GM13977 (cell line): ENCODE measurements at regions not wholly inside any gene's neighbourhood (a gene's known extent, or its start where the extent isn't known, plus 50 kb on each side); places are given as distances from the start of the nearest gene placed in this dataset.

Source experiments
- DNase-seq: peaks from one replicate; pipeline ENCODE4 v3.0.0; 2012; ENCODE audit warnings: low spot score
- in situ Hi-C: fragments of 300-500 bp; cut with MboI; formaldehyde crosslinking; loops from one replicate; pipeline ENCODE4 v1.12.0; 2022; ENCODE audit warnings: low sequenced_read_pairs, low pct_unique_long_range_greater_than_20kb, mixed read lengths, inconsistent platforms; ENCODE audit not compliant: unreplicated experiment
- TF ChIP-seq, protein P1 (sequence below): IDR thresholded peaks from 2 replicates; pipeline ENCODE4 v1.5.1; 2012; ENCODE audit warnings: mild to moderate bottlenecking, control low read depth; ENCODE audit not compliant: insufficient read depth; ENCODE audit errors: extremely low read depth, missing control alignments

DNA sequence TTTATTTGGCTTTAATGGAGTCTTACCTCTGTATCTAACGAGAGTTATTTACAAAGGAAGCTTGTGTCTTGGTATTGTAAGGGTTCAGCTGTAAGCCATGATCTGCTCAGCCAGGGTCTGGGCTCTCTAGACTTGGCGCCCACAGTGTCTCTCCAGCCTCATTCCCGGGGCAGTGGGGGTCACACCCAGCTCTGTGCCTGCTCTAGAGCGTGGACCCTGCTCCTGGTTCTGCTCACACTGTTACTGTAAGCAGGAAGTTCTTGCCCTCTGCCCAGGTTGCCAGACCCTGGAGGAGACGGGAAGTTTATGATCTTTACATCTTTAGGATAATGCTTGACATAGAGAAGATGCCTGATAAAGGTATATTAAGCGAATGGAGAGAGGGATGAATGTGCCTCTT, 235.7 kb downstream of the PTTG2 start:
- in situ Hi-C loops, result no loop called here
- no peak for DNase-seq
- TF ChIP-seq, protein P1, sequence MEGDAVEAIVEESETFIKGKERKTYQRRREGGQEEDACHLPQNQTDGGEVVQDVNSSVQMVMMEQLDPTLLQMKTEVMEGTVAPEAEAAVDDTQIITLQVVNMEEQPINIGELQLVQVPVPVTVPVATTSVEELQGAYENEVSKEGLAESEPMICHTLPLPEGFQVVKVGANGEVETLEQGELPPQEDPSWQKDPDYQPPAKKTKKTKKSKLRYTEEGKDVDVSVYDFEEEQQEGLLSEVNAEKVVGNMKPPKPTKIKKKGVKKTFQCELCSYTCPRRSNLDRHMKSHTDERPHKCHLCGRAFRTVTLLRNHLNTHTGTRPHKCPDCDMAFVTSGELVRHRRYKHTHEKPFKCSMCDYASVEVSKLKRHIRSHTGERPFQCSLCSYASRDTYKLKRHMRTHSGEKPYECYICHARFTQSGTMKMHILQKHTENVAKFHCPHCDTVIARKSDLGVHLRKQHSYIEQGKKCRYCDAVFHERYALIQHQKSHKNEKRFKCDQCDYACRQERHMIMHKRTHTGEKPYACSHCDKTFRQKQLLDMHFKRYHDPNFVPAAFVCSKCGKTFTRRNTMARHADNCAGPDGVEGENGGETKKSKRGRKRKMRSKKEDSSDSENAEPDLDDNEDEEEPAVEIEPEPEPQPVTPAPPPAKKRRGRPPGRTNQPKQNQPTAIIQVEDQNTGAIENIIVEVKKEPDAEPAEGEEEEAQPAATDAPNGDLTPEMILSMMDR, result no peak

DNA sequence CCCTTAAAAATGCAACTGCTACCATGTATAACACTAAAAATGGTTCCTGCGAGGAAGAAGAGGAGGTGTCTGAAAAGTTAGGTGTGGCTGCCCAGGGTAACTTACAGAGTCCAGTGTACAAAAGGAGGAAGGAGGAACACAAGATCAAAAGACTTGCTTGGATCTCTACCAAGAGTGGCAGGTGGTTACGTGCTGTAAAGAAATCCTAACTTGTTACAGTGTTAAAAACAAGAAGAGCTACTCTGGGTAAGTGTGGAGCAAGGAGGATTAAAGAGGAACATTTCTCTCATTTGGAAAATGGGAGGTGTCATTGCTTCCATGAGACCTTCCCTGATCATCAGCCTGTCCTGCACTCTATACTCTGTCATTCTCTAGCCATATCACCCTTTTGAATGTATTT, 242.0 kb downstream of the PTTG2 start:
- in situ Hi-C loops, result no loop called here
- TF ChIP-seq, protein P1, result no peak
- DNase-seq, result no peak

DNA sequence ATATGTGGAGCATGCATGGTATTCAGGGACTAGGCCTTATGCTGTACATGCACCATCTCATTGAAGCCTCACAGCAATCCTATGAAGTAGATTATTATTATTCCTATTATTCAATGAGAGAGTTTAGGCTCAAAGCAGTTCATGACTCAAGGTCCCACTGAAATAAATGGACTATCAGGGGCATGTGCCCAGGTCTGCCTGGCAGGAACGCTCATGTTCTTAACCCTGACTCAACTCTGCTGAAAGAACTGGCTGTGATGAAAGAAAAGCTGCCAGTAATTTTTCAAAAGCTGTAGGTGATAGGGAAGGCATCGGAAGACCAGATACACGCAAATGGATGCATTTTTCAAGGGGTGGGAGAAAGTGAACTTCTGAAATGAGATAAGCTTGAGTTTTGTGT, 243.4 kb downstream of the PTTG2 start:
- TF ChIP-seq, protein P1, result no peak
- in situ Hi-C loops, result no loop called here
- no peak for DNase-seq

DNA sequence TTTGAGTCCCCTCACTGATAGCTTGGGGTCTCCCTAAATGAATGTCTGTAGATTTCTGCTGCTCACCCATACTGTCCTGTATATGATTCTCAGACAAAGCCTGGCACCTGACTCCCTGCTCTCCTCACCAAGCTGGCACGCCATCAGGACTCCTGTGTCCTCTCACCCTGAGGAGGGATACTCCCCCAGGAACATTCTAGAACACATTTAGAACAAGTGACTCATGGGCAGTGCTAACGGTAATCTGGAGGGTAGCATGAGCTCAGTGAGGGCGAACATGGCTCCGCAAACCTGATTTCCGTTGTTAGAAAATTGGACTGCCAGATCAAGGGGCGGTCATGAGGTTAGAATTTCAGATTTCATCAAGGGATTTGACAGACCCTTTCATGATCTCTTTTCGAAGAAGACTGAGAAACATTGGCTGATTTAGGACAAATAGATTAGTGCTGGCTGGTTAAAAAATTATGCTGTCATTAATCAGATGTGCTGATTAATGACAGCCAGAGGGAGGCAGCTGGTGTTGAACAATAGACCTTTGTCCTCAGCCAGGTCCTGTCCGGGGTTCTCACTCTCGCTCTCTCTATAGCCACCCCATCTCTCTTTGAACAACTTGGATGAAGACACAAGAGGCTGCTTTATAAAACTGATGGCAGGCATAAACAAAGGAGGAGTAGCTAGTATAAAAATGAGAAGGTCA, 244.3 kb downstream of the PTTG2 start:
- DNase-seq, result no peak
- TF ChIP-seq, protein P1, result no peak
- in situ Hi-C loops, result no loop called here

DNA sequence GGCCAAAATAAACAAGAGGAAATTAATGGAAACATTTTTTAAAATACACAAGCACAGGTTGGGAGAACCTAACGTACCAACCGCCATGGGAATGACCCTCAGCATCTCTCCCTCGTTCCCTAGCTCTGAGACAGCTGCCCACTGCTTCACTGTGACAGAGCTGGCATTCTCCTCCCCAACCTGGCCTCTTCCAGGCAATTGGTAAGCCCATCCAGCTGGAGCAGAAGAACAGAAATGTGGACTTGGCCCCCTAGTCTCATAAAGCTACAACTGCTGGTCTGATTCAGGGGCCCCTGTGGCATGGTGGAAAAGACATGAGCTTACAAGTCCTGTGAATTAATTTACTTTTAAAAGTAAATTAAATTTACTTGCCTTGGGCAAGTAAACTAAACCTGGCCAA, 245.1 kb downstream of the PTTG2 start:
- in situ Hi-C loops, result no loop called here
- DNase-seq, result no peak
- TF ChIP-seq, protein P1, result no peak

DNA sequence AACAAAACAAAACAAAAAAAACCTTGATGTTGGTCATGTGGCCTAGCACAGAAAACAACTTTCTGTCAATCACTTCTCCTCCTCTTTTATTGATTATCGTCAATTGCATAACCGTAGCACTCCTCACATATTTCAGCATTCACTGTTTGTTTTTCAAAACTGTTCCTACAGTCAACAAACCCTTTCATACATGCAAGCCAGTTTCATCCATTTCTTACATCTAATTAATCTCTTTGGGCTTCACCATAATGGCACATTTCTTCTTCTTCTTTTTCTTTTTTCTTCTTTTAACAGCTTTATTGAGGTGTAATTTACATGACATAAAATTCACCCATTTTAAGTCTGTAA, 246.9 kb downstream of the PTTG2 start:
- in situ Hi-C loops, result no loop called here
- TF ChIP-seq, protein P1, result no peak
- DNase-seq, result no peak
